Endothelial cell of umbilical vein (primary cell): ENCODE measurements at regions not wholly inside any gene's neighbourhood (a gene's known extent, or its start where the extent isn't known, plus 50 kb on each side); places are given as distances from the start of the nearest gene placed in this dataset.

Source experiments
- EZH2 ChIP-seq: IDR thresholded peaks from 2 replicates; pipeline ENCODE4 v1.6.1; 2012; ENCODE audit warnings: borderline replicate concordance, low read depth, mild to moderate bottlenecking, moderate library complexity, low read length, inconsistent platforms; ENCODE audit not compliant: severe bottlenecking
- GATA2 ChIP-seq: IDR thresholded peaks from 2 replicates; pipeline ENCODE4 v1.7.0; 2011; ENCODE audit warnings: low read depth, mild to moderate bottlenecking, moderate library complexity, mixed read lengths, low read length; ENCODE audit not compliant: insufficient read length, insufficient read depth
- POLR2A ChIP-seq: IDR thresholded peaks from 2 replicates; pipeline ENCODE4 v1.6.1; 2012; ENCODE audit warnings: low read depth, mild to moderate bottlenecking, control low read depth, low read length
- TF ChIP-seq, protein P1 (sequence below), 2 donors: IDR thresholded peaks; 1 replicate in 1 of 2; 2 replicates in 1 of 2; pipeline ENCODE4 v1.5.1; 2011; ENCODE audit warnings: low read length in 2 of 2, mild to moderate bottlenecking in 2 of 2, moderate library complexity in 2 of 2, control low read depth in 1 of 2, inconsistent platforms in 1 of 2, low read depth in 1 of 2; ENCODE audit not compliant: insufficient read depth in 1 of 2; ENCODE audit errors: extremely low read depth in 1 of 2

DNA sequence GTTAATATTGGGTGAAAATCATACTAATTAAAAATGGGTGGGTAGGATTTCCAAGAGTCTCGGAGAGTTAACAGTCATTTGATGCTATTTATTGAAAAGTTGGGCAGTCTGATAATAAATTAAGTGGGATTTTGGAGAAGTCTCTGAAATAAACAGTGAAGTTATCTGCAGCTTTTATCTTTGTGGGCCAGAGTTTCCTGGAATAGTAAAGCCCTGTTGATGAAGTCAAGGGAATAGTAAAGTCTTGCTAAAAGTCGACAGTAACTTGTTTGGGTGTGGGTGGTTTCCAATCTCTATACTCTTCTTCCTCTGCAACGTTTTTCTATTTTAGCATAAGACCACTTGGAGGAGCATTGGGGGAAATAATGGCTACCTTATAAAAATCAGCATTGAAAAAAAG, 493.6 kb downstream of the EPM2A start:
- TF ChIP-seq EZH2 (no peak), GATA2 (no peak), POLR2A (no peak)
- TF ChIP-seq, protein P1, sequence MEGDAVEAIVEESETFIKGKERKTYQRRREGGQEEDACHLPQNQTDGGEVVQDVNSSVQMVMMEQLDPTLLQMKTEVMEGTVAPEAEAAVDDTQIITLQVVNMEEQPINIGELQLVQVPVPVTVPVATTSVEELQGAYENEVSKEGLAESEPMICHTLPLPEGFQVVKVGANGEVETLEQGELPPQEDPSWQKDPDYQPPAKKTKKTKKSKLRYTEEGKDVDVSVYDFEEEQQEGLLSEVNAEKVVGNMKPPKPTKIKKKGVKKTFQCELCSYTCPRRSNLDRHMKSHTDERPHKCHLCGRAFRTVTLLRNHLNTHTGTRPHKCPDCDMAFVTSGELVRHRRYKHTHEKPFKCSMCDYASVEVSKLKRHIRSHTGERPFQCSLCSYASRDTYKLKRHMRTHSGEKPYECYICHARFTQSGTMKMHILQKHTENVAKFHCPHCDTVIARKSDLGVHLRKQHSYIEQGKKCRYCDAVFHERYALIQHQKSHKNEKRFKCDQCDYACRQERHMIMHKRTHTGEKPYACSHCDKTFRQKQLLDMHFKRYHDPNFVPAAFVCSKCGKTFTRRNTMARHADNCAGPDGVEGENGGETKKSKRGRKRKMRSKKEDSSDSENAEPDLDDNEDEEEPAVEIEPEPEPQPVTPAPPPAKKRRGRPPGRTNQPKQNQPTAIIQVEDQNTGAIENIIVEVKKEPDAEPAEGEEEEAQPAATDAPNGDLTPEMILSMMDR (IDR thresholded peaks at IDR 0.05; ENCODE audit: extremely low read depth in 1 of 2, insufficient read depth in 1 of 2, low read depth in 1 of 2, low read length in 2 of 2): no peak
